D341Med (cell line): ENCODE measurements at regions not wholly inside any gene's neighbourhood (a gene's known extent, or its start where the extent isn't known, plus 50 kb on each side); places are given as distances from the start of the nearest gene placed in this dataset.
"Not testable (repeated sequence)": the region's sequence is repeated elsewhere in the genome, so short reads cannot be mapped to it uniquely, and the experiment has no call there.

Experiments used
- DNase-seq: peaks from one replicate; pipeline ENCODE4 v3.0.0; 2012; ENCODE audit warnings: low spot score

DNA sequence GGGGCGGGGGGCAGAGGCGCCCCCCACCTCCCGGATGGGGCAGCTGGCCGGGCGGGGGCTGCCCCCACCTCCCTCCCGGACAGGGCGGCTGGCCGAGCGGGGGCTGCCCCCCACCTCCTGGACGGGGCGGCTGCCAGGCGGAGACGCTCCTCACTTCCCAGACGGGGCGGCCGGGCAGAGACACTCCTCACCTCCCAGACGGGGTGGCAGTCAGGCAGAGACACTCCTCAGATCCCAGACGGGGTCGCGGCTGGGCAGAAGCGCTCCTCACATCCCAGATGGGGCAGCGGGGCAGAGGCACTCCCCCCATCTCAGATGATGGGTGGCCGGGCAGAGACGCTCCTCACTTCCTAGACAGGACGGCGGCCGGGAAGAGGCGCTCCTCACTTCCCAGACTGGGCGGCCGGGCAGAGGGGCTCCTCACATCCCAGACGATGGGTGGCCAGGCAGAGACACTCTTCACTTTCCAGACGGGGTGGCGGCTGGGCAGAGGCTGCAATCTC lies 240.1 kb downstream of the NPIPA7 start:
- not testable (repeated sequence) for DNase-seq

DNA sequence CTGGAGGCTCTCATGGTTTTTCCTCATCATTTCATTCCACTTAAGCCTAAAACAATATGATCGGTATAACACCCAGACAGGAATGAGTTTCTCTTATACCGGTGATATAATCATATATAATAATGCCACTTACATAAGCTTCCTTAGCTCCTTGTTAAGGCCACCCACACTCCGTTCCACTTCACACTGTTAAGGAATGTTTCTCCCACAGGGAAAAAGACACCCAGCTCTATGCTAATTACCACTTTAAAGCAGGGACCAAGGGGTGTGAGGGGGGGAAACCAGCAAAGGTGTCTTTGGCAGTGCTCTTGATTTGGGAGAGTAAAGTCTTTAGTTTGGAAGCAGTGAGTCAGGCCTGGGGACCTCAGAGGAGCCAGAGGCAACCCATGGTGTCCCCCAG lies 245.4 kb downstream of the NPIPA7 start:
- DNase-seq, result not testable (repeated sequence)

DNA sequence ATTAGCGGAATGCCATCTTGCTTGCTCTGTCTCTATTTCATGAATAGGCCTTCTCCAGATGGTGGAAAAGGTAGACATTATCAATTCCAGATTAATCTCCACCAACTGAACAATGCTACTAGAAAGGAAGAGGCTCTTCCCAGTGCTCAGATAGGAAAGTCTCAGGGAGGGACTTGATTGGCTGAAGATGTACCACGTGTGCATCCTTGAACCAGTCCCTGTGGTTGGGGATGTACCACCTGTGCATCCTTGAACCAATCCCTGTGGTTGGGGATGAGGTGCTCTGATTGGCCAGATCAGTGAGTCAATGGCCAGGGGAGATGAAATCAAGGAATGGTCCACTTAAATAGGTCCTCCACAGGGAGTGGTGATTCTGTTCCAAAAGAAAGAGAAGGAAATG lies 246.2 kb downstream of the NPIPA7 start:
- not testable (repeated sequence) for DNase-seq

DNA sequence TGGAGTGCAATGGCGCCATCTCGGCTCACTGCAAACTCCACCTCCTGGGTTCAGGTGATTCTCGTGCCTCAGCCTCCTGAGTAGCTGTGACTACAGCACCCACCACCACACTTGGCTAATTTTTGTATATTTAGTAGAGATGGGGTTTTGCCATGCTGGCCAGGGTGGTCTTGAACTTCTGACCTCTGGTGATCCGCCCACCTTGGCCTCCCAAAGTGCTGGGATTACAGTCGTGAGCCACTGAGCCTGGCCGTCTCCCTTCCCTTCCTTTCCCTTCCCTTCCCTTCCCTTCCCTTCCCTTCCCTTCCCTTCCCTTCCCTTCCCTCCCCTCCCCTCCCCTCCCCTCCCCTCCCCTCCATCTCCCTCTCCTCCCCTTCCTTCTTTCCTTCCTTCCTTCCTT lies 248.9 kb downstream of the NPIPA7 start:
- DNase-seq, result not testable (repeated sequence)

DNA sequence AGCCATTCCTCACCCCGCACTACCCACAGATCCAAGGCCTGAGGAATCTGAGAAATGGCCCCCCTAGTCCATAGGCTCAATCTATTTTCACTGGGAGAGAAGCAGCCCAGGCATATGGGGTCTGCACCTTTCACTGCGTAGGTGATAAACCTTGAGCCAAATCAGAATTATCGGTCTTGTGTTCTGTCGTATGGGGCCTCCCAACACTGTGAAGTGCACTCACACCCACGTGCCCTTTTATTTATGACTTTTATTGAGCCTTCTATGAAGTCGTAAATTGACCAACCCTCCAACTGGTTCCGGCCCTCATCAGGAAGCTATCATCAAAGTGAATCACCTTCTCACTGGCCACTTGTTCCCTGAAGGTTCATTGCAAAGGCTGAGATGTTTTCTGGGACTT lies 259.3 kb downstream of the NPIPA7 start:
- DNase-seq, result not testable (repeated sequence)

DNA sequence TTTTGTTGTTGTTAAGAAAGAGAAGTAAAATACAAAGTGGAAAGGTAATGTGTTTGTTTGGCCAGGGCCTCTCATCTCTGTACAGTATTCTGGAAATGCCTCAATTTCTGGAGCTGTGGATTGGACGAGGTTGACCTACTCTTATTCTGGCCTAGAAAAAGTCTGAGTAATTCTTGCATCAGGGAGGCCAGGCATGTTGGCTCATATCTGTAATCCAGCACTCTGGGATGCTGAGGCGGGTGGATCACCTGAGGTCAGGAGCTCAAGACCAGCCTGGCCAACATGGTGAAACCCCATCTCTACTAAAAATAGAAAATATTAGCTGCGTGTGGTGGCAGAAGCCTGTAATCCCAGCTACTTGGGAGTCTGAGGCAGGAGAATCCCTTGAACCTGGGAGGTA lies 259.8 kb downstream of the NPIPA7 start:
- DNase-seq, result not testable (repeated sequence)

DNA sequence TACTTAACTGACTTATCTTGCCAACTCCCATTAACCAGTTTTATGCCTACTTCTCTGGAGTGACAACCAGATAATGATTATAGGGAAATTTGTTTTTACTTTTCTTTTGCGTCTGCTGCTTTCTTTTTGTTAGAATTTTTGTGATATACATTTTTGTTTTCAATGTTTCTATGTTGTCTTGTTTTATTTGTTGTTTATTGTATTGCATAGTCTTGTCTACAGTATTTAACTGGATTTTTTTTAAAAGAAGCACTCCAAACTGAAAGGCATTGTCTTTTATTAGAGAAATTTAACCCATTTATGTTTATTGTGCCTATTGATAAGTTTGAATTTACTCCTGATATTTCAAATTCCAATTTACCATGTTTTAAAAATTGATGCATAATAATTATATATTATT lies 264.9 kb downstream of the NPIPA7 start:
- DNase-seq, result not testable (repeated sequence)

DNA sequence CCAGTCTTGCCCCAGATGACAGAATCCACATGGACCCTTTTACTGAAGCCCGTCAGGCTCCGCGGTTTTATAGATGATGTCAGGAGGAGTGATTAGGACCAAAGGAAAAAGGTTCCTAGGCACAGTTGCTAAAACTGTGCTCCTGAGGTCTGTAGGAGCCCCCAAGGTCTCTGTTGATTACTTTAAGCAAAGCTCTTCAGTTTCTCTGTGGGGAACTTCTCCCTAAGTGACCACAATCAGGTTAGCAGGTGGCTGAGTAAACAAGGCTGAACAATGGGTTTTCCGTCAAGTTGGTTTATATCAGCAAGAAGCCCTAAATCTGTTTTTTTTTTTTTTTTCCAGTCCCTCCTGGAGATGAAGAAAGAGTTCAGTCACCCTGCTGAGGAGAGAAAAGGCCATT lies 269.1 kb downstream of the NPIPA7 start:
- DNase-seq, result not testable (repeated sequence)

DNA sequence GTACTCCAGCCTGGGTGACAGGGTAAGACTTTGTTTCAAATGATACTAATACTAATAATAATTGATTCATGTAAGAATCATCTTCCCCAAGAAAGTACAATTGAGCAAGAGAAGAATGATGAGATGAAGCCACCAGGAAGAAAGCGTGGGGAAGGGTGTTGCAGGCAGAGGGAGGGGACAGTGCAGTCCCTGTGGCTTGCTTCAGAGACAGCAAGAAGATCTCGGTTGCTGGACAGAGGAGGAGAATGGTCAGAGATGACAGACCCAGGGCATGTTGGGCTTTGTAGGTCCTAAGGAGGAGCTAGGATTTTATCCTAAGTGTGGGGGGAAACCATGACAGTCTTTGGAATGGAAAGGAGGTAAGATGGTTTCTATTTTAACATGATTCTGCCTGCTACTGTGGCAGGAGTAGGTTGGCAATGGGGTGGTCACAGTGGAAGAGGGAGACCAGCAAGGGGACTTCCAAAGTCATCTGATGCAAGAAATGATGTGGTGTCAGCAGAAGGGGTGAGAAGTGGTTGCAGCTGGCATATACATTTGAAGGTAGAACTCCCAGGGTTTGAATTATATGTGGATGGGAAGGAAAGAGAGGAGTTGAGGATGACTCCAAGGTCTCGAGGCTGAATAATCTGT lies 293.4 kb downstream of the NPIPA7 start:
- not testable (repeated sequence) for DNase-seq

DNA sequence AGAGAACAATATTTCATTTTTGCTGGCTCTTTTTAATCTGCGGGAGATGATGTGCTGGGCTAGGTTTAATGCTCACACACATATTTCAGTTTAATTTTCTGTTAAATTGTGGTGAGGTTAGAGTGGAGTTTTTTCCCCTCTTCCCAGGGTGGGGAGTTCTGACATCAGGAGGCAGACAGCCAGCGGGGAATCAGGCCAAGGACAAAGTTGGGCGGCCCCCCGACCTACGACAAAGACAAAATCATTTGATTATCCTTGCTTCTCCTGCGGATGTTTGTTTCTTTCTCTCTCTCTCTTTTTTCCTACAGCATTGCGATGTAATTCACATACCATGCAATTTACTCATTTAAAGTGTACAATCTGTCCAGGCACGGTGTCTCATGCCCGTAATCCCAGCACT lies 295.9 kb downstream of the NPIPA7 start:
- DNase-seq, result not testable (repeated sequence)

DNA sequence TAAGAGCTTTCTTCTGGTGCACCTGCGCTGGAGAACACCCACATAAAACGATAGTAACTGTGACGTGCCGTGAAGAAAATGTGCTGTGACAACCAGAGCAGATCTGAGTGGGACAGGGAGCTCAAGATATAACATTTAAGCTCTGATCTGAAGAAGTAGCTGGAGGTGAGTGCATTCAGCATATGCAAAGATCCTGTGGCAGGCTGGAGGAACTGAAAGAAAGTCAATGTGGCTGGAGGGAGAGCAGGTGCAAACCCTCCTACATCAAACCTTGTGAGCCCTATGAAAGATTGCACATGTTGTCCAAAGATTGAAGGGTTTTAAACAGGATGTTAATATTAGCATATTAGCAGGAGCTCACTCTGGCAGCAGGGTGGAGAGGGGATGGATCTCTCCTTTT lies 342.9 kb downstream of the NPIPA7 start:
- not testable (repeated sequence) for DNase-seq

DNA sequence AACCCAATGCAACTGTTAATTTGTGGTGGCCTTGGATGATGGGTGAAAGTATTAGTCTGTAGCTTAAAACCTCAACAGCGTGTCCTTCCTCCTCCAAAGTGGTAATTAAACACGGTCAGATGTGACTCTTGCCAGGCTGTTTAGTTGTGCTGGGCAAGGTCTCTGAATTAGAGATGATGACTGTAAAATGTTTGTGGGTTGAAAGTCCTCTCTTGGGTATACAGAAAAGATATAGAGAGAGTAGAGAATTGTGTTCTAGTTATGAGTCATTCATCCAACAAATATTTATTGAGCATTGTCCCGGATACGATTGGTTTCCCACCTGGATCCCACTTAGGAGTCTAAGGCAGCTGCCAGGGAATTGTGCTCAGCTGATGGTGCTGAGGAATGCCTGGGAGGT lies 343.7 kb downstream of the NPIPA7 start:
- not testable (repeated sequence) for DNase-seq

DNA sequence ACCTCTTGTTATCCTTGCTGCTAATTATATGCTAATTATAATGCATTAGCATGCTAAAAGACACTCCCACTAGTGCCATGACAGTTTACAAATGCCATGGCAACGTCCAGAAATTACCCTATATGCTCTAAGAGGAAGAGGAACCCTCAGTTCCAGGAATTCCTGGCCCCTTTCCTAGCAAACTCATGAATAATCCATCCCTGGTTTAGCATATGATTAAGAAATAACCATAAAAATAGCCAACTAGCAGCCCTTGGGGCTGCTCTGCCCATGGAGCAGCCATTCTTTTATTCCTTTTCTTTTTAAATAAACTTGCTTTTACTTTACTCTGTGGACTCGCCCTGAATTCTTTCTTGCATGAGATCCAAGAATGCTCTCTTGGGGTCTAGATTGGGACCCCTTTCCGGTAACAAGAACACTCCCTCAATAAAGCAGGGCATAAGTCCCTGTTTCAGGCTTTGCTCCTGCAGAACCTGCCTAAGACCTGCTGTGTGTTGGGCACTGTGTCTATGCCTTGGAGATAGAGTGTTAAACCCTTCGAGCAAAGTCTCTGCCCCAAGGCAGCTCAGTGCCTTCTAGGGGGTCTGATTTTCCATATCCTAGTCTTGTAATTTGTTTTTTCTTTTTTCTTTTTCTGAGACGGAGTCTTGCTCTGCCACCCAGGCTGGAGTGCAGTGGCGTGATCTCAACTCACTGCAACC lies 345.0 kb downstream of the NPIPA7 start:
- not testable (repeated sequence) for DNase-seq

DNA sequence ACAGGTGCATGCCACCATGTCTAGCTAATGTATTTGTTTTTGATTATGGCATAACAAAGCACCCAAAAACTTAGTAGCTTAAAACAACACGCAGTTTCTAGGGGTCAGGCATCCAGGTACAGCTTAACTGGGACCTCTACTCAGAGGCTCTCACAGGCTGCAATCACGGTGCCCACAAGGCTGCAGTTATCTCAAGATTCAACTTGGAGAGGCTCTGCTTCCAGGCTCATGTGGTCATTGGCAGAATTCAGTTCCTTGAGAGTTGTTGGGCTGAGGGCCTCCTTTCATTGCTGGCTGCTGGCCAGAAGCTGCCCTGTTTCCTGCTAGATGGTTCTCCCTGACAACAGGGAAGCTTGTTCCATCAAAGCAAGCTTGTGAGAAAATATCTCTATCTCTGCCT lies 348.1 kb downstream of the NPIPA7 start:
- not testable (repeated sequence) for DNase-seq

DNA sequence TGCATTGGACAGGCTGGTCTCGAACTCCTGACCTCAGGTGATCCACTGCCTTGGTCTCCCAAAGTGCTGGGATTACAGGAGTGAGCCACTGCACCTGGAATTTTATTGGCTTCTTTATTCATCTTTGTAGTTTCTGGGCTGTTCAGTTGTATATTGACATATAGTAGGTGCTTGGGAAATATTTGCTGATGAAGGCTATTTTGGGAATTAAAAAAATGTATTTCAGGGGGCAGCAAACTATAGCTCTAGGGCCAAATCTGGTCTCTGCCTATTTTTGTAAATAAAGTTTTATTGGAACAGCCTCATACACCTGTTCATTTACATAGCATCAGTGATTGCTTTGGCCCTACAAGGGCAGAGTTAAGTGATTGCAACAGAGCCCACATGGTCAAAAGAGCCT lies 363.6 kb downstream of the NPIPA7 start:
- DNase-seq, result not testable (repeated sequence)

DNA sequence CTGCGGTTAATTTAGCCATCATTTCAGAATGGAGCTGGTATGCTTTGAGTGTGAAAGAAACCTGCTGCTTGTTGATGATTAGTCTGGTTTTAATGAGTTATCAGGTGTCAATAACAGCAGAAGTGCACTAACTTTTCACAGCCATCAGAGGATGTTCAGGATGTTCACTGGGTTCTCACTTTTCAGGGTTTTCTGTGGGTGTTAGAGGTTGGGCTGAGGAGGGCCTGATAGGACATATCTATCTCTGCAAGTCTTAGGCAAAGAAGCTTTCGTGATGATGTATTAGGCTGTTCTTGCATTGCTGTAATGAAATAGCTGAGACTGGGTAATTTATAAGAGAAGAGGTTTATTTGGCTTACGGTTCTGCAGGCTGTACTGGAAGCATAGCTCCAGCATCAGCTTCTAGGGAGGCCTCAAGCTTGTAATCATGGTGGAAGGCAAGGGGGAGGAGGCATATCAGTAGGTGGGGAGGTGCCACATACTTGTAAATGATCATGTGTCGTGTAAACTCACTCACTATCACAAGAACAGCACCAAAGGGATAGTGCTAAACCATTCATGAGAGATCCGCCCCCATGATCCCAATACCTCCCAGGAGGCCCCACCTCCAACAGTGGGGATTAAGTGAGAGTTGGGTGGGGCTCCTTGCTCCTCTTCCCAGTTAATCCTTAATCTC lies 376.2 kb downstream of the NPIPA7 start:
- DNase-seq, result not testable (repeated sequence)

DNA sequence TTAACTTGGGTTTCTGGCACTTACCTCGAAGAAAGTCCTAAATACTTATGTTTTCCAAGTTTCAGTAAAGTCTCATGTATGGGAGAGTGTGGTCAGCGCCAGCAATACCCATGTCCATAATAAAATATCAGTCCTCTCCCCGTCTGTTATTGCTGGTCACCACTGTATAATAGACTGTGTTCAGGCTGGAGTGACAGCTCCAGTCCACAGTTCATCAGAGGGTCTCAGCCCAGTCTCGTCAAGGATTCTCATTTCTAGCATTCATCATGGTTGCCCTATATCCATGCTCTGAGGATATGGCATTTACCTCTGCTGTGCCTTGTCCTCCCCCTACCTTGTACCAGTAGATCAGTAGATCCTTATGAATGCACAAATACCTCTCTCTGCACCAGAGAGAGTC lies 384.5 kb downstream of the NPIPA7 start:
- no peak for DNase-seq

DNA sequence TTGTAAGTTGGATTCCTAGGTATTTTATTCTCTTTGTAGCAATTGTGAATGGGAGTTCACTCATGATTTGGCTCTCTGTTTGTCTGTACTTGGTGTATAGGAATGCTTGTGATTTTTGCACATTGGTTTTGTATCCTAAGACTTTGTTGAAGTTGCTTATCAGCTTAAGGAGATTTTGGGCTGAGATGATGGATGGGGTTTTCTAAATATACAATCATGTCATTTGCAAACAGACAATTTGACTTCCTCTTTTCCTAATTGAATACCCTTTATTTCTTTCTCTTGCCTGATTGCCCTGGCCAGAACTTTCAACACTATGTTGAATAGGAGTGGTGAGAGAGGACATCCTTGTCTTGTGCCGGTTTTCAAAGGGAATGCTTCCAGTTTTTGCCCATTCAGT lies 391.8 kb downstream of the NPIPA7 start:
- DNase-seq, result not testable (repeated sequence)

DNA sequence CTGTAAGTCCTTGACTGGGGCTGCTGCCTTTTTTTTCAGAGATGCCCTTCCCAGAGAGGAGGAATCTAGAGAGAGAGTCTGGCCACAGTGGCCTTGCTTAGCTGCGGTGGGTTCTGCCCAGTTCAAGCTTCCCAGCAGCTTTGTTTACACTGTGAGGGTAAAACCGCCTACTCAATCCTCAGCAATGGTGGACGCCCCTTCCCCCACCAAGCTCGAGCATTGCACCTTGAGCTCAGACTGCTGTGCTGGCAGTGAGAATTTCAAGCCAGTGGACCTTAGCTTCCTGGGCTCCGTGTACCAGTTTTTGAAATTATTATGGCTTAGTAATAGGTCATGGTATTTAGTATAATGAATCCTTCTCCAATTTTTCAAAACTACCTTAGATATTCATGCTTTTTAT lies 395.4 kb downstream of the NPIPA7 start:
- DNase-seq, result no peak

DNA sequence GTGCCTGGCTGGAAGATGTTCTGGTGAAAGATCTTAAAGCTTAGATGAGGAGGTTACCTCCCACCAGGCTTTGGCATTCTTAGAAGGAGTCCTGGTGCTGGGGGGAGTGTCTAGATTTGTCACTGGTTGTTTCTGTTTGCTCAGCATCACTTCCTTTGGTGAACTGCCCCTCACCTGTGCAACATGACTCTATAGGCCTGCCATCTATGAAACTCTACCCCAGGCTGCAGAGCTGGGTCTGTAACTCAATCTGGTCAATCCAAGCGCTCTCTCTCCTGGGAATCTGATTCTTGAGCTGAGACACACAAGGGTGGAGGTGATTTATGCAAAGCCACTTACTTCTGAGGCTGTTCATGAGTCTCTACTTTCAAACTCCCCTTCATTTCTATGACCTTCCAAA lies 399.4 kb downstream of the NPIPA7 start:
- no peak for DNase-seq

DNA sequence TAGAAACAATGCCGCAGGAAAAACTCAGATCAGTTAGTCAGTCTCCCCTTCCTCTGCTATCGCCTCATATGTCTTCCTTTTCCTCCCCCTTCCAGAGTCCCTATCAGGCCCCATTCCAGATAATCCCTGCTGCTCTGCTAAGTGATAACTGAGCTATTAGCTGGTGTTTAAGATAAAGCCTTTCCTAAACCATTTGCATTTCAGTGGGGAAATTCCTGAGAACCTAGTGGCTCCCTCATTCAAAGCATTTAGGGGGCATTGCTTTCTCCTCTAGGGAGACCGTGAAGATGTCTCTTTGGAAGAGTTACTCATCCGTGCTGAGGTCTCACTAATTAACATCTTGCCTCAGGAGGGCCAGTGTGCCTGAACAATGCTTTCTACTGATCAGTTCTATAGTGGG lies 401.6 kb downstream of the NPIPA7 start:
- no peak for DNase-seq

DNA sequence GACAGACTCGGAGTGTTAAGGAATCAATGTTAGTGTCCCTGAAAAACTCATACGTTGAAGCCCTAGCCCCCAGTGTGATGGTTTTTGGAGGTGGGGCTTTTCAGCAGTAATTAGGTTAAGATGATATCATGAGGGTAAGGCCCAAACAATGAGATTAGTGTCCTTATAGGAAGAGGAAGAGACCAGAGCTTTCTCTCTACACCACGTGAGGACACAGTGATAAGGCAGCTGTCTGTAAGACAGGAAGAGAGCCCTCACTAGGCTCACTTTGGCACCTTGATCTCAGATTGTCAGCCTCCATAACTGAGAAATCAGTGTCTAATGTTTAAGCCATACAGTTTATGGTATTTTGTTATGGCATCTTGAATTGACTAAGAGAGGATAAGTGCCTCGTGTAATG lies 403.2 kb downstream of the NPIPA7 start:
- DNase-seq, result no peak

DNA sequence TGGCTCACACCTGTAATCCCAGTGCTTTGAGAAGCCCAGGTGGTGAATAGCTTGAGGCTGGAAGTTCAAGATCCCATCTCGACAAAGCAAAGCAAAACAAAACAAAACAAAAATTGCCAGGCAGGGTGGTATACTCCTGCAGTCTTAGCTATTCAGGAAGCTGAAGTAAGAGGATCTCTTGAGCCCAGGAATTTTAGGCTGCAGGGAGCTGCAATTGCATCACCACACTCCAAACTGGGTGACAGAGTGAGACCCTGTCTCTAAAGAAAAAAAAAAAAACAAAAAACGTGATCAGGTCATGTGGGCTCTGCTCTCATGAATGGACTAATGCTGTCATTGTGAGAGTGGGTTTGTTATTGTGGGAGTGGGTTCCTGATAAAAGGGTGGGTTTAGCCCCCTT lies 409.1 kb downstream of the NPIPA7 start:
- DNase-seq, result no peak
